ENCODE measurements at regions not wholly inside any gene's neighbourhood (a gene's known extent, or its start where the extent isn't known, plus 50 kb on each side); places are given as distances from the start of the nearest gene placed in this dataset.

DNA sequence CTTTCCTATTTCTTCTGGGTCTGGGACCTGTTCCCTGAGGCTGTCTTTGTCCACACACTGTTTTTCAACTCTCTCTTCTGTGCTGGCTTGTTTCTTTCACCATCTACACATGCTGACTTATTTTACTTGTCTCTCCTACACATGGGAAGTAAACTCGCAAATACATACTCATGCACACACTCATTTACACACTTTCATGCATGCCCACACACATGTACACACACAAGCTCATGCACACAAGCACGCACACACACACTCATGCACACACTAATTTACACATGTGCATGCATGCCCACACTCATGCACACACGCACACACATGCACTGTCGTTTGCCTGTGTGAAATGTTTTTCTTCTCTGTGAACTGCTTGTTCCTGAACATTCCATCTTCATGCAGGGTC is 169.0 kb downstream of the IRX2 start:
- H3K27me3 Mint-ChIP-seq (ENCODE audit: insufficient read depth, low read depth, poor library complexity): no peaks in the 10 kb centered on the region
- no peak overlapping the region for H3K27ac ChIP-seq (ENCODE audit: low read depth)
- H3K4me1 Mint-ChIP-seq: peaks cover 2% of the 10 kb centered on the region; the same call in 2 of the 3 replicates

More for the DNA sequence above, 169.0 kb downstream of the IRX2 start:
- TF ChIP-seq ZNF331 (CRISPR knock-in tag; IDR thresholded peaks at IDR 0.05; ENCODE audit: low read depth) (no peak), ZNF114 (CRISPR knock-in tag; IDR thresholded peaks at IDR 0.05) (no peak), STAT1 (IDR thresholded peaks at IDR 0.05; ENCODE audit: unreplicated experiment) (no peak), EZH2 (IDR thresholded peaks at IDR 0.05; ENCODE audit: low read depth, unreplicated experiment) (no peak), CREB1 (CRISPR knock-in tag; IDR thresholded peaks at IDR 0.05; ENCODE audit: low read depth) (no peak), POLR2AphosphoS5 (IDR thresholded peaks at IDR 0.05; ENCODE audit: low read depth) (no peak), EZH2phosphoT487 (IDR thresholded peaks at IDR 0.05; ENCODE audit: unreplicated experiment) (no peak), NANOG (IDR thresholded peaks at IDR 0.05; ENCODE audit: borderline replicate concordance) (no peak), JUNB (IDR thresholded peaks at IDR 0.05; ENCODE audit: unreplicated experiment) (no peak)
- TF ChIP-seq, protein P1, sequence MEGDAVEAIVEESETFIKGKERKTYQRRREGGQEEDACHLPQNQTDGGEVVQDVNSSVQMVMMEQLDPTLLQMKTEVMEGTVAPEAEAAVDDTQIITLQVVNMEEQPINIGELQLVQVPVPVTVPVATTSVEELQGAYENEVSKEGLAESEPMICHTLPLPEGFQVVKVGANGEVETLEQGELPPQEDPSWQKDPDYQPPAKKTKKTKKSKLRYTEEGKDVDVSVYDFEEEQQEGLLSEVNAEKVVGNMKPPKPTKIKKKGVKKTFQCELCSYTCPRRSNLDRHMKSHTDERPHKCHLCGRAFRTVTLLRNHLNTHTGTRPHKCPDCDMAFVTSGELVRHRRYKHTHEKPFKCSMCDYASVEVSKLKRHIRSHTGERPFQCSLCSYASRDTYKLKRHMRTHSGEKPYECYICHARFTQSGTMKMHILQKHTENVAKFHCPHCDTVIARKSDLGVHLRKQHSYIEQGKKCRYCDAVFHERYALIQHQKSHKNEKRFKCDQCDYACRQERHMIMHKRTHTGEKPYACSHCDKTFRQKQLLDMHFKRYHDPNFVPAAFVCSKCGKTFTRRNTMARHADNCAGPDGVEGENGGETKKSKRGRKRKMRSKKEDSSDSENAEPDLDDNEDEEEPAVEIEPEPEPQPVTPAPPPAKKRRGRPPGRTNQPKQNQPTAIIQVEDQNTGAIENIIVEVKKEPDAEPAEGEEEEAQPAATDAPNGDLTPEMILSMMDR (conservative IDR thresholded peaks at IDR 0.05; ENCODE audit: low read depth in 2 of 2): no peak
- TF ChIP-seq, protein P2, sequence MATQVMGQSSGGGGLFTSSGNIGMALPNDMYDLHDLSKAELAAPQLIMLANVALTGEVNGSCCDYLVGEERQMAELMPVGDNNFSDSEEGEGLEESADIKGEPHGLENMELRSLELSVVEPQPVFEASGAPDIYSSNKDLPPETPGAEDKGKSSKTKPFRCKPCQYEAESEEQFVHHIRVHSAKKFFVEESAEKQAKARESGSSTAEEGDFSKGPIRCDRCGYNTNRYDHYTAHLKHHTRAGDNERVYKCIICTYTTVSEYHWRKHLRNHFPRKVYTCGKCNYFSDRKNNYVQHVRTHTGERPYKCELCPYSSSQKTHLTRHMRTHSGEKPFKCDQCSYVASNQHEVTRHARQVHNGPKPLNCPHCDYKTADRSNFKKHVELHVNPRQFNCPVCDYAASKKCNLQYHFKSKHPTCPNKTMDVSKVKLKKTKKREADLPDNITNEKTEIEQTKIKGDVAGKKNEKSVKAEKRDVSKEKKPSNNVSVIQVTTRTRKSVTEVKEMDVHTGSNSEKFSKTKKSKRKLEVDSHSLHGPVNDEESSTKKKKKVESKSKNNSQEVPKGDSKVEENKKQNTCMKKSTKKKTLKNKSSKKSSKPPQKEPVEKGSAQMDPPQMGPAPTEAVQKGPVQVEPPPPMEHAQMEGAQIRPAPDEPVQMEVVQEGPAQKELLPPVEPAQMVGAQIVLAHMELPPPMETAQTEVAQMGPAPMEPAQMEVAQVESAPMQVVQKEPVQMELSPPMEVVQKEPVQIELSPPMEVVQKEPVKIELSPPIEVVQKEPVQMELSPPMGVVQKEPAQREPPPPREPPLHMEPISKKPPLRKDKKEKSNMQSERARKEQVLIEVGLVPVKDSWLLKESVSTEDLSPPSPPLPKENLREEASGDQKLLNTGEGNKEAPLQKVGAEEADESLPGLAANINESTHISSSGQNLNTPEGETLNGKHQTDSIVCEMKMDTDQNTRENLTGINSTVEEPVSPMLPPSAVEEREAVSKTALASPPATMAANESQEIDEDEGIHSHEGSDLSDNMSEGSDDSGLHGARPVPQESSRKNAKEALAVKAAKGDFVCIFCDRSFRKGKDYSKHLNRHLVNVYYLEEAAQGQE (IDR thresholded peaks at IDR 0.05; ENCODE audit: unreplicated experiment): no peak
- TF ChIP-seq, protein P3, sequence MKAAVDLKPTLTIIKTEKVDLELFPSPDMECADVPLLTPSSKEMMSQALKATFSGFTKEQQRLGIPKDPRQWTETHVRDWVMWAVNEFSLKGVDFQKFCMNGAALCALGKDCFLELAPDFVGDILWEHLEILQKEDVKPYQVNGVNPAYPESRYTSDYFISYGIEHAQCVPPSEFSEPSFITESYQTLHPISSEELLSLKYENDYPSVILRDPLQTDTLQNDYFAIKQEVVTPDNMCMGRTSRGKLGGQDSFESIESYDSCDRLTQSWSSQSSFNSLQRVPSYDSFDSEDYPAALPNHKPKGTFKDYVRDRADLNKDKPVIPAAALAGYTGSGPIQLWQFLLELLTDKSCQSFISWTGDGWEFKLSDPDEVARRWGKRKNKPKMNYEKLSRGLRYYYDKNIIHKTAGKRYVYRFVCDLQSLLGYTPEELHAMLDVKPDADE (IDR thresholded peaks at IDR 0.05): no peak
- TF ChIP-seq, protein P4, sequence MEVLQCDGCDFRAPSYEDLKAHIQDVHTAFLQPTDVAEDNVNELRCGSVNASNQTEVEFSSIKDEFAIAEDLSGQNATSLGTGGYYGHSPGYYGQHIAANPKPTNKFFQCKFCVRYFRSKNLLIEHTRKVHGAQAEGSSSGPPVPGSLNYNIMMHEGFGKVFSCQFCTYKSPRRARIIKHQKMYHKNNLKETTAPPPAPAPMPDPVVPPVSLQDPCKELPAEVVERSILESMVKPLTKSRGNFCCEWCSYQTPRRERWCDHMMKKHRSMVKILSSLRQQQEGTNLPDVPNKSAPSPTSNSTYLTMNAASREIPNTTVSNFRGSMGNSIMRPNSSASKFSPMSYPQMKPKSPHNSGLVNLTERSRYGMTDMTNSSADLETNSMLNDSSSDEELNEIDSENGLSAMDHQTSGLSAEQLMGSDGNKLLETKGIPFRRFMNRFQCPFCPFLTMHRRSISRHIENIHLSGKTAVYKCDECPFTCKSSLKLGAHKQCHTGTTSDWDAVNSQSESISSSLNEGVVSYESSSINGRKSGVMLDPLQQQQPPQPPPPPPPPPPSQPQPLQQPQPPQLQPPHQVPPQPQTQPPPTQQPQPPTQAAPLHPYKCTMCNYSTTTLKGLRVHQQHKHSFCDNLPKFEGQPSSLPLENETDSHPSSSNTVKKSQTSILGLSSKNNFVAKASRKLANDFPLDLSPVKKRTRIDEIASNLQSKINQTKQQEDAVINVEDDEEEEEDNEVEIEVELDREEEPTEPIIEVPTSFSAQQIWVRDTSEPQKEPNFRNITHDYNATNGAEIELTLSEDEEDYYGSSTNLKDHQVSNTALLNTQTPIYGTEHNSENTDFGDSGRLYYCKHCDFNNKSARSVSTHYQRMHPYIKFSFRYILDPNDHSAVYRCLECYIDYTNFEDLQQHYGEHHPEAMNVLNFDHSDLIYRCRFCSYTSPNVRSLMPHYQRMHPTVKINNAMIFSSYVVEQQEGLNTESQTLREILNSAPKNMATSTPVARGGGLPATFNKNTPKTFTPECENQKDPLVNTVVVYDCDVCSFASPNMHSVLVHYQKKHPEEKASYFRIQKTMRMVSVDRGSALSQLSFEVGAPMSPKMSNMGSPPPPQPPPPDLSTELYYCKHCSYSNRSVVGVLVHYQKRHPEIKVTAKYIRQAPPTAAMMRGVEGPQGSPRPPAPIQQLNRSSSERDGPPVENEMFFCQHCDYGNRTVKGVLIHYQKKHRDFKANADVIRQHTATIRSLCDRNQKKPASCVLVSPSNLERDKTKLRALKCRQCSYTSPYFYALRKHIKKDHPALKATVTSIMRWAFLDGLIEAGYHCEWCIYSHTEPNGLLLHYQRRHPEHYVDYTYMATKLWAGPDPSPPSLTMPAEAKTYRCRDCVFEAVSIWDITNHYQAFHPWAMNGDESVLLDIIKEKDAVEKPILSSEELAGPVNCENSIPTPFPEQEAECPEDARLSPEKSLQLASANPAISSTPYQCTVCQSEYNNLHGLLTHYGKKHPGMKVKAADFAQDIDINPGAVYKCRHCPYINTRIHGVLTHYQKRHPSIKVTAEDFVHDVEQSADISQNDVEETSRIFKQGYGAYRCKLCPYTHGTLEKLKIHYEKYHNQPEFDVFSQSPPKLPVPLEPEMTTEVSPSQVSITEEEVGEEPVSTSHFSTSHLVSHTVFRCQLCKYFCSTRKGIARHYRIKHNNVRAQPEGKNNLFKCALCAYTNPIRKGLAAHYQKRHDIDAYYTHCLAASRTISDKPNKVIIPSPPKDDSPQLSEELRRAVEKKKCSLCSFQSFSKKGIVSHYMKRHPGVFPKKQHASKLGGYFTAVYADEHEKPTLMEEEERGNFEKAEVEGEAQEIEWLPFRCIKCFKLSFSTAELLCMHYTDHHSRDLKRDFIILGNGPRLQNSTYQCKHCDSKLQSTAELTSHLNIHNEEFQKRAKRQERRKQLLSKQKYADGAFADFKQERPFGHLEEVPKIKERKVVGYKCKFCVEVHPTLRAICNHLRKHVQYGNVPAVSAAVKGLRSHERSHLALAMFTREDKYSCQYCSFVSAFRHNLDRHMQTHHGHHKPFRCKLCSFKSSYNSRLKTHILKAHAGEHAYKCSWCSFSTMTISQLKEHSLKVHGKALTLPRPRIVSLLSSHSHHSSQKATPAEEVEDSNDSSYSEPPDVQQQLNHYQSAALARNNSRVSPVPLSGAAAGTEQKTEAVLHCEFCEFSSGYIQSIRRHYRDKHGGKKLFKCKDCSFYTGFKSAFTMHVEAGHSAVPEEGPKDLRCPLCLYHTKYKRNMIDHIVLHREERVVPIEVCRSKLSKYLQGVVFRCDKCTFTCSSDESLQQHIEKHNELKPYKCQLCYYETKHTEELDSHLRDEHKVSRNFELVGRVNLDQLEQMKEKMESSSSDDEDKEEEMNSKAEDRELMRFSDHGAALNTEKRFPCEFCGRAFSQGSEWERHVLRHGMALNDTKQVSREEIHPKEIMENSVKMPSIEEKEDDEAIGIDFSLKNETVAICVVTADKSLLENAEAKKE (CRISPR knock-in tag; IDR thresholded peaks at IDR 0.05): no peak
- Histone ChIP-seq H3K27me3 (ENCODE audit: insufficient read depth) (no peaks in the 10 kb centered on the region), H3K4me2 (no peak overlapping the region), H3K4me1 (ENCODE audit: insufficient read depth) (no peaks in the 10 kb centered on the region), H4K20me1 (replicated peaks; ENCODE audit: insufficient read depth) (no peaks in the 10 kb centered on the region), H2AFZ (no peak overlapping the region), H3F3A (replicated peaks; ENCODE audit: low read depth) (no peaks in the 10 kb centered on the region), H3K79me2 (replicated peaks; ENCODE audit: insufficient read depth) (no peaks in the 10 kb centered on the region), H3K9me2 (ENCODE audit: insufficient read depth) (no peaks in the 10 kb centered on the region), H3K4me3 (no peak overlapping the region), H3K36me3 (ENCODE audit: insufficient read depth) (peaks cover 4% of the 10 kb centered on the region; the same call in 1 of the 2 replicates)
- H3K4me3 Mint-ChIP-seq: no peak overlapping the region
- no peak overlapping the region for H3K27ac Mint-ChIP-seq
- no peaks in the 10 kb centered on the region for H3K36me3 Mint-ChIP-seq (ENCODE audit: low read depth)
- ATAC-seq (no peak), DNase-seq (ENCODE audit: low spot score) (no peak)
- peaks cover 8% of the 10 kb centered on the region; the same call in 1 of the 3 replicates for H3K9me3 Mint-ChIP-seq

Data from GM23338 (cell line).